Heart right ventricle (tissue), 16 donors: ENCODE measurements at regions not wholly inside any gene's neighbourhood (a gene's known extent, or its start where the extent isn't known, plus 50 kb on each side); places are given as distances from the start of the nearest gene placed in this dataset.

Experiments used
- ATAC-seq, 8 donors: fragments of 200-7000 bp; cut with Tn5 transposase; one replicate each; pipeline ENCODE4 v1.9.1; 2020; ENCODE audit warnings: mild to moderate bottlenecking in 8 of 8, moderate library complexity in 8 of 8, moderate number of reproducible peaks in 1 of 8
- DNase-seq, 2 donors: peaks; one replicate each; pipeline ENCODE4 v3.0.0-alpha.2; 2020
- H3K27ac ChIP-seq, 10 donors: fragments of 200-600 bp; sonication (generic) in 2 of 10; one replicate each; pipeline versions ENCODE4 v1.5.0 to v1.8.0; 2020 to 2022; ENCODE audit warnings: mild to moderate bottlenecking in 3 of 10
- H3K27me3 ChIP-seq, 7 donors: fragments of 200-600 bp; one replicate each; pipeline ENCODE4 v1.8.0; 2021 to 2022; ENCODE audit warnings: mild to moderate bottlenecking in 2 of 7
- H3K36me3 ChIP-seq, 9 donors: fragments of 200-600 bp; sonication (generic) in 1 of 9; one replicate each; pipeline versions ENCODE4 v1.5.0 to v1.8.0; 2020 to 2022; ENCODE audit warnings: mild to moderate bottlenecking in 2 of 9
- H3K4me1 ChIP-seq, 9 donors: fragments of 200-600 bp; sonication (generic) in 1 of 9; one replicate each; pipeline versions ENCODE4 v1.5.0 to v1.8.0; 2020 to 2022; ENCODE audit warnings: mild to moderate bottlenecking in 4 of 9
- H3K4me3 ChIP-seq, 10 donors: fragments of 200-600 bp; sonication (generic) in 2 of 10; one replicate each; pipeline versions ENCODE4 v1.5.0 to v1.8.0; 2020 to 2022; ENCODE audit warnings: mild to moderate bottlenecking in 7 of 10, moderate library complexity in 2 of 10
- H3K9me3 ChIP-seq, 11 donors: fragments of 200-600 bp in 10 of 11; sonication (generic) in 2 of 11; one replicate each; pipeline versions ENCODE4 v1.5.0 to v1.8.0; 2013 to 2022; ENCODE audit warnings: mild to moderate bottlenecking in 2 of 11, control low read depth in 1 of 11, moderate library complexity in 1 of 11
- CTCF ChIP-seq, 9 donors: fragments of 200-600 bp; sonication (generic) in 2 of 9; IDR thresholded peaks; one replicate each; pipeline versions ENCODE4 v1.5.0 to v1.8.0; 2021 to 2022; ENCODE audit warnings: antibody characterized with exemption in 9 of 9, mild to moderate bottlenecking in 5 of 9, moderate library complexity in 1 of 9
- WGBS, 2 donors: extraction: QIAGEN DNeasy Blood & Tissue Kit; methylation state at CpG; one replicate each; pipeline ENCODE4 v1.1.7; 2013; ENCODE audit warnings: inconsistent platforms in 1 of 2; 5-methylcytosine and 5-hydroxymethylcytosine counted together
- intact Hi-C, 10 donors: fragments of 100-400 bp; cut with DNase I; formaldehyde crosslinking; loops; one replicate each; pipeline versions ENCODE4 v1.11.1 to v1.14.2; 2022
- donor health status: Arrhythmogenic right ventricular cardiomyopathy.
- donor health status: ischemic (EF 13 %, LVEDD 7.1; RV severe dilation, severe dysfunction).
- donor health status: healthy with polysubstance abuse.
- donor health status: DM: no; HTN: yes; CAD: no.
- donor health status: DM: no; HTN: no; CAD: no.
- donor health status: ischemic (EF 25% LVEDD 6.9; RV normal size, moderate dysfunction).
- donor health status: ischemic (EF 25% LVEDD 5.7; RV mildly dilated, moderate dysfunction).
- donor health status: healthy.
- donor health status: DM: yes; HTN: yes; CAD: no.
- donor health status: Ischemic cardiomyopathy.
- donor health status: ischemic (EF 35%, LVEDD 5.7; RV mildly dilated, moderate dysfunction).
- donor health status: nonischemic (EF 11% LVEDD 7.7; RV severe dilation, severe dysfunction).
- donor health status: DM: yes; HTN: yes; CAD: no.
- donor health status: PGD.
- donor health status: ischemic (EF 29% LVEDD 5.4; RV normal size, mild dysfunction).
- donor health status: nonischemic (EF 23%, LVEDD 6.1; RV moderate dilation, normal function).

GRCh38 chr20:7406671-7407070 lies 533.6 kb downstream of the HAO1 start:
- Histone ChIP-seq H3K27me3 (peaks cover 0 to 9% (median 0%) of the 10 kb centered on the region in 7 donors), H3K36me3 (no peaks in the 10 kb centered on the region), H3K9me3 (peaks cover 0 to 2% (median 0%) of the 10 kb centered on the region in 11 donors), H3K4me1 (no peaks in the 10 kb centered on the region), H3K27ac (no peak overlapping the region), H3K4me3 (no peak overlapping the region)
- TF ChIP-seq CTCF (IDR thresholded peaks at IDR 0.05), result no peak
- 92 to 100% methylated on average over 1 of the region's 1 CpG for whole genome bisulfite sequencing, 2 donors
- intact Hi-C loops, result no loop called here
- no peak for ATAC-seq
- DNase-seq, result no peak

GRCh38 chr20:7410150-7410549 lies 530.1 kb downstream of the HAO1 start:
- 67 to 72% methylated on average over 3 of the region's 3 CpGs for WGBS, 2 donors
- ATAC-seq, result no peak

DNA sequence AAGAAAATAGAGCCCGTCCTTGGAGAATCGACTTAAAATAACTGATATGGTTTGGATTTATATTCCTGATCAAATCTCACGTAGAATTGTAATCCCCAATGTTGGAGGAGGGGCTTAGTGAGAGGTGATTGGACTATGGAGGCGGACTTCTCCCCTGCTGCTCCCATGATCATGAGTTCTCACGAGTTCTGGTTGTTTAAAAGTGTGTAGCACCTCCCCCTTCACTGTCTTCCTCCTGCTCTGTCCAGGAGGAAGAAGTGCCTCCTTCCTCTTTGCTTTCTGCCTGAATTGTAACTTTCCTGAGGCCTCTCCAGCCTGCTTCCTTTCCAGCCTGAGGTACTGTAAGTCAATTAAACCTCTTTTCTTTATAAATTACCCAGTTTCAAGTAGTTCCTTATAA lies 529.2 kb downstream of the HAO1 start:
- no peaks in the 10 kb centered on the region for H3K27me3 ChIP-seq
- ATAC-seq (no peak), DNase-seq (no peak)
- no peaks in the 10 kb centered on the region for H3K9me3 ChIP-seq
- 69% methylated on average over 5 of the region's 5 CpGs for WGBS, 2 donors
- no peaks in the 10 kb centered on the region for H3K4me1 ChIP-seq
- TF ChIP-seq CTCF (IDR thresholded peaks at IDR 0.05), result no peak
- no peak overlapping the region for H3K27ac ChIP-seq
- H3K36me3 ChIP-seq, result no peaks in the 10 kb centered on the region
- intact Hi-C loops, result no loop called here
- H3K4me3 ChIP-seq, result no peak overlapping the region

More at GRCh38 chr20:7410150-7410549, 530.1 kb downstream of the HAO1 start:
- TF ChIP-seq CTCF (IDR thresholded peaks at IDR 0.05), result no peak
- Histone ChIP-seq H3K27ac (no peak overlapping the region), H3K4me3 (no peak overlapping the region), H3K9me3 (no peaks in the 10 kb centered on the region), H3K36me3 (no peaks in the 10 kb centered on the region), H3K4me1 (no peaks in the 10 kb centered on the region), H3K27me3 (no peaks in the 10 kb centered on the region)
- intact Hi-C loops, result no loop called here
- DNase-seq, result no peak

GRCh38 chr20:7415427-7415826 lies 524.8 kb downstream of the HAO1 start:
- H3K4me3 ChIP-seq, result no peak overlapping the region
- no peaks in the 10 kb centered on the region for H3K4me1 ChIP-seq
- TF ChIP-seq CTCF (IDR thresholded peaks at IDR 0.05), result no peak
- DNase-seq (no peak), ATAC-seq (no peak)
- H3K36me3 ChIP-seq, result no peaks in the 10 kb centered on the region
- intact Hi-C loops, result no loop called here
- no peak overlapping the region for H3K27ac ChIP-seq
- no peaks in the 10 kb centered on the region for H3K9me3 ChIP-seq
- H3K27me3 ChIP-seq, result no peaks in the 10 kb centered on the region

GRCh38 chr20:7416382-7416781 lies 523.9 kb downstream of the HAO1 start:
- Histone ChIP-seq H3K27ac (no peak overlapping the region), H3K4me1 (no peaks in the 10 kb centered on the region), H3K4me3 (no peak overlapping the region), H3K36me3 (no peaks in the 10 kb centered on the region), H3K9me3 (no peaks in the 10 kb centered on the region), H3K27me3 (no peaks in the 10 kb centered on the region)
- intact Hi-C loops, result no loop called here
- no peak for TF ChIP-seq CTCF (IDR thresholded peaks at IDR 0.05)
- ATAC-seq (no peak), DNase-seq (no peak)
